HG03439 (cell line): ENCODE measurements at regions not wholly inside any gene's neighbourhood (a gene's known extent, or its start where the extent isn't known, plus 50 kb on each side); places are given as distances from the start of the nearest gene placed in this dataset.

Source experiments
- ATAC-seq: cut with Tn5 transposase; IDR thresholded peaks from one replicate; pipeline ENCODE4 v1.9.1; 2021; ENCODE audit warnings: mild to moderate bottlenecking, moderate library complexity; ENCODE audit not compliant: unreplicated experiment

DNA sequence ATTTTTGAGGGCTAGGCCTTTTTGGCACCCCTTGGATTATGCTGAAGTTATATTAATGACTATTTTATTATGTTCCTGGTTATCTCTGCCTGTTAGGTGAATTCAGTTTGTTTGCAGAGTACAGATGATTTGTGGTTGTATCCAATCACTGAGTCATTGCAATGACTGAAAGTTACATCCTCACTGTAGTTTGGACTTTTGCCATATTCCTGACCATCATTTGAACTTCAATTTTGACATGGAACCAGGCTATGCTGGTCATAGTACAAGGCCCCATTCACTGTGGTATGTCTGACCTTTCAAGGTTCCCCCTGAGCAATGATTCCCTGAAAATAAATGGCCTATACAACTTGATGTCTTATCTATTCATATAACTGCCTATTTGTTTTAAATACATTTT, 621.0 kb downstream of the CCER1 start:
- no peak for ATAC-seq

DNA sequence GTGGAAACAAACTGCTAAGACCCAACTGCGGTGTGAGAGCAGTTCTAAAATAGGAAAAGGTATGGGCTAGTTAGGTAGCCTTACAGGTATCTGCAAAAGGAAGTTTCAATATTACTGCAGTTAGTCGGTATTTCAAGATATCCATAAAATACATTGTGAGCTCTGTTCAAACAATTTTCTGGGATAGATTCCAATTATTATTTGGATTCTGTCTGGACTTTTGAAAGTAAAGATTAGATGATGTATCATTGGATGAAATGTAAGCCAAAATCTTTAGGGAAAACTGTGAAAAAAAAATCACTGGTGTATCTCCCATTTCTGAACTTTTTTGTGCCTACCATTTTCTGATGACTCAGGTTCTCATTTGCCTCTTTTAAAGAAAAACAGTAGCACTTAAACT, 621.6 kb downstream of the CCER1 start:
- no peak for ATAC-seq

DNA sequence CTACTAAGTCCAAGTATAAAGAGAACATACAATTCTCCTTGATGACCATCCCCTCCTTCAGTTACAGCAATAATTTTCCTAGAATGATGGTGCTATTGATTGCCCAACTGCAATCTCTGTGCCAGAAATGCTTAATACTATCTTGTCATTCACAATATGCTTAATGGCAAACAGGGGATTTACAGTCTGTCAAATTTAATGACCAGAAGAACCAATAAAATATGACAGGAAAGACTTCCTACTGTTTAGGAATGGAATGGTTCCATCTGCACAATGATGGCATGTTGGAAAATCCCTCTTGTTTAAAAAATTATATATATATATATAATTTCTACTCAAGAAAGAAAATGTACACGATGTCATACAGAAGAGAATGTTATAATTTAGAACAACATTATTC, 623.2 kb downstream of the CCER1 start:
- ATAC-seq: no peak

GRCh38 chr12:90331262-90331661, 622.6 kb upstream of the ATP2B1 start:
- no peak for ATAC-seq

- no peak for ATAC-seq
Observed at GRCh38 chr12:90327793-90328743, 619.4 kb upstream of the ATP2B1 start.

DNA sequence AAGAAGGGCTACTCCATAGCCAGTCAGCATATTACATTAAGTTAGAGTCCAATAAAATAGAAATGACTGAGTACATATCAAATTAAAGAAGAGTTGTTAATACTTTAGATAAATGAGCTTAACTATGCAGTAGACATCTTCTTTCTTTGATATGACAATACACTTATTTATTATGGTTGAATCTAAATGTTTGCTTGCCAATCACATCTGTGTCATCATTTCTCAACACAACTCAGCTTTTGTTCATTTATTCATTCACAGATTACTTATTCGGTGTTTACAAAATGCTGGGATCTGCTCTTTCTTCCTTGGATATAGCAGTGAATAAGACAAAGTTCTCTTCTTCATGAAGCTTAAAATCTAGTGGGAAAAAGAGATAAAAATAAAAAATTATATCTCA, 614.6 kb upstream of the ATP2B1 start:
- no peak for ATAC-seq

GRCh38 chr12:90322006-90322405, 613.4 kb upstream of the ATP2B1 start:
- ATAC-seq: no peak

DNA sequence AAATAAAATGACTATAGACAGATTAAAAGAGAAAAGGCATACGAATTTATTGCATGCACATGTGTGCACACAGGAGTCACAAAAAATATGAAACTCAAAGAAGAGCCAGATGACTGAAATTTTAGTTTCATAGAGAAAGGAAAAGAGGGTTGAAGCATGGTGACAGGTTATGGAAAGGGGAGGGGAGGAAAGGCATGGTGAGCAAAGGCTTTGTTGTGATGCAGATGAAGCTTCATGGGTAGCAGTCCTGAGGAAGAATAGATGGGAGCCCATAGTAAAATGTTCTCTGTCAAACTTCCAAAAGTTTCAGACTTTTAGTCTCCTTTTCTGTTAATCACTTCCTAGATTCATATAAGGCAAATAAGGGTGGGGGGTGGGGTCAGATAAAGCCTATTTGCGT, 612.7 kb upstream of the ATP2B1 start:
- ATAC-seq: no peak

DNA sequence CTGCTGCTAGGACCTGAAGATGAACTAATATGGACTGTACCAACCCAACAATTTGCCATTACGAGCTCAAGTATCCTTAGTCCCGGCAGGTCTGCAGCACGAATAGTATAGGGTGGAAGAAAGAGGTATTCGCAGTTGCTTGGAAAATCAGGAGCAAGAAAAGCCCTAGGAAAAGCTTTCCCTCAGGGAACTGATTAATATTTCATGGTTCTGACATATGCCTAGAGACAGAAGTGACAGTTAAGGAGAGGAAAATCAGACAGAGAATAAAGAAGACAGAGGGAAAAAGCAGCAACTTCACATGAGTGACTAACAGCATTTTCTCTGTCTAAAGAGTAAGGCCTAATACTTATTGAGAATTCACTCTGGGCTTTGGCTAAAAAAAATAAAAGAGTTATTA, 602.9 kb upstream of the ATP2B1 start:
- no peak for ATAC-seq

DNA sequence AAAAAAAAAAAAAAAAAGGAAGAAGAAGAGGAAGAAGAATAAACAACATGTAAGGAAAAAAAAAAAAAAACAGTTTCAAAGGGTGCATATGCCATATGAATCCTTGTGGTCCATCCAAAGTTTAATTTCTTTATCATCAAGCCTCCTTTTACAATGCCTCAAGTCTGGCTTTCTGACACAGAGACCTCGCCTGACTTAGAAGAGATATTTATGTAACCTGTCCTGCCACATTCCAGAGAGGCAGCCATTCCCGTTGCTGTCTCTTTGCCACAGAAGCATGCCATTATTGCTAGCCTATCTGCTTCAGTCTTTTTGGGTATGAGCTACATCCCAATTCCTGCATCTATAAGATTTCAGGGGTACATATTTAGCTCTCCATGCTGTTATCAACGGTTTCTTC, 596.7 kb upstream of the ATP2B1 start:
- no peak for ATAC-seq

DNA sequence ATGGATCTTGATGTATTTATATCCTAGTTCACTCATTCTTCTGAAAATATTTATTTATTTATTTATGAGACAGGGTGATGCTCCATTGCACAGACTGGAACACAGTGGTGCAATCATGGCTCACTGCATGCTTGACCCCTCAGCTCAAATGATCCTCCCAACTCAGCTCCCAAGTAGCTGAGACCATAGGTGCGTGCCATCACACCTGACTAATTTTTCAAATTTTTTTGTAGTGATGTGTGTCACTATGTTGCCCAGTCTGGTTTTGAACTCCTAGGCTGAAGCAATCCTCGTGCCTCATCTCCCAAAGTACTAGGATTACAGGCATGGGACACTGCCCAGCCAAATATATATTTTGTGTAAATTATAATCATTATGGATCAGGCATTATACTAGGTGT, 595.6 kb upstream of the ATP2B1 start:
- no peak for ATAC-seq

GRCh38 chr12:90303771-90304170, 595.1 kb upstream of the ATP2B1 start:
- ATAC-seq: no peak

DNA sequence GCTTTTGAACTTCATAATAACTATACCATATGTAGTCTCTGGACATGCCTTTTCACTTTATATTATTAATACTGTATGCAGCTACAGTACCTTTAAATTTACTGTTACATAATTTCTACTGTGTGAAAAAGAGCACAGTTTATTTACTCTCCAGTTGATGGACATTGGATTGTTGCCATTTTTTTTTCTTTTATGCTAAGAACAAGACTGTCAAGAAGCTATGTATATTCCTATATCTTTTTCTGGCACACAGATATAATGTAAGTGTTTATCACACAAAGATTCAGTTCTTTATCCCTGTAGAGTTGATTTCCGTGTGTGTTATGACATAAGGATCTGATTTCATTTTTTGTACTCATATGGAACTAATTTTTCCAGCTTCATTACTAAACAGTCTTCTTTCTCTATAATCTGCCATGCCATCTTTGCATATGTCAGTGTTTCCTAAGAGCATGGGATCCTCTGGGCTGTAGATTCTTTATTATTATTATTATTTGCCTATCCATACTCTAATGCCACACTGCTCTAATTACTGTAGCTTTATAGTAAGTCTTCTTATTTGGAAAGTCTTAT, 593.0 kb upstream of the ATP2B1 start:
- no peak for ATAC-seq

GRCh38 chr12:90301095-90301494, 592.5 kb upstream of the ATP2B1 start:
- ATAC-seq: no peak

DNA sequence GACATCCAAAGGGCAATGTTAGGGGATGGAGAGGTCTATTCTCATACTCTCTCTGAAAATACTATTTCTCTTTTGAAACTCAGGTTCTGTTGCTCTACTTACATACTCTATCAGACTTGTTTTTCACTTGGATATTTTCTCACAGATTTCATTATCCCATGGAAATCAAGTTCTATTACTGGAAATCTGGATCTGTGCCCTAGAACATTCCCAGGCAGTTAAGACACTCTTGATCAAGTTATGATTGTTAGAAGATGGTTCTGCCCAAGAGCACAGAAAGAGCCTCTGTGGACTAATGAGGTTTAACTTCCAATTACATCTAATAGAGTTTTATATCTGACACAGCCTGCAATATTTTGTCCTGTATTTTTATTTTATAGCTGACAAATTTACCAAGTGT, 591.0 kb upstream of the ATP2B1 start:
- ATAC-seq: no peak

DNA sequence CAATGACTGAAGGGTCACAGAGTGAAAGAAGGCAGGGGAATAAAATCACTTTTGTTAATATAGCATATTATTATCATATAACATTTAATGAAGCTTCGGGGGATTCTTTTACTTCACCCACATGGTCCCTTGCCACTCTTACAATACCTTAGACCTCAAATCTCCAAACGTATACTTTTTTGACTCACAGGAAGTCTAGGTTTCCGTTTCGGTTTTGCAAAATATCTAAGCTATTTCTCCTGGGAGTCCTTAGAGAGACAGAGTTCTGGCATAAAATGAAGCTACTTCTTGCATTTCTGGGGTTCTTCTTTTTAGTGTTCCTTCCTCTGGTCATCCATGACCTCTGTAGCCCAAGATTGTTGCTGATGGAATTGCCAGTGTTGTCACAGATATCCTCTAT, 590.5 kb upstream of the ATP2B1 start:
- ATAC-seq: peak; percentile 94

DNA sequence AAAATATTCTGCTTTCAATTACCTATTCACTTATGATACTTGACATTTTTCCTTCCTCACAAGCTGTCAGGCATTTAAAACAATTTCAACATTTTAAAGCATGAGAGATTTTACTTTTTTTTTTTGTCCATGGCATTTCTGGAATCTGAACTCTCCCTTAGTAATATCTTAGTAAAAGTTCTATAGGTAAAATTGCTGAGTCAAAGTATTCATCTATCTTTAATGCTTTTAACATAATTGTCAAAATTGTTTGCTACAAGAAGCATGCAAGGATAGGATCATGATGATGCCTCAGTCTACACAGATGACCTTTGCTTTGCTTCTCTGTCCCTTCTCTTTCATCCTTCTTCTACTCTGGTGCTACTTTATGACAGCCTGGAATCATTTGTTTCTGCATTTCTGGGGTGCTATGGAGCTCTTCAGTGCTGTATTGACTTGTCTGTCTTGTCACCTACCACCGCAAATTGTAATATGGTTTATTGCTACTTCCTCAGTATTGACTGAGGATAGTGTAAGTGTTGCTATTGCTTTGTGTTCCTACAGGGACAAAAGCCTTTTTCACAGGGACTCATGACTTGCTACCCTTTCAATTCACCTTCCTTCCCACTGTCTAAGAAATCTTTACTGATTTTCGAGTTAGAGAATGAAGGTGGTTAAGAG, 589.8 kb upstream of the ATP2B1 start:
- ATAC-seq: no peak

DNA sequence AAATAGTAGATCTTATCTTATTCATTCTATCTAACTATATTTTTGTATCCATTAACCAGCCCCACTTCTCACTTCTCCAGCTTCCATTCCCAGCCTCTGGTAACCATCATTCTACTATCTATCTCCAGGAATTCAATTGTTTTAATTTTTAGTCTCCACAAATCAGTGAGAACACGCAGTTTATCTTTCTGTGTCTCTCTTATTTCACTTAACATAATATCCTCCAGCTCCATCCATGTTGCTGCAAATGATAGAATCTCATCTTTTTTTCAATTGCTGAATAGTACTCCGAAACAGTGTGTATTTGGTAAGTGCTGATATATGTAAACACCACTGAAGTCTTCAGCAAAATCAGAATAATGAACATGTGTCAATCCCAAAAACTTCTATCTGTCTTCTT, 587.2 kb upstream of the ATP2B1 start:
- ATAC-seq: no peak

DNA sequence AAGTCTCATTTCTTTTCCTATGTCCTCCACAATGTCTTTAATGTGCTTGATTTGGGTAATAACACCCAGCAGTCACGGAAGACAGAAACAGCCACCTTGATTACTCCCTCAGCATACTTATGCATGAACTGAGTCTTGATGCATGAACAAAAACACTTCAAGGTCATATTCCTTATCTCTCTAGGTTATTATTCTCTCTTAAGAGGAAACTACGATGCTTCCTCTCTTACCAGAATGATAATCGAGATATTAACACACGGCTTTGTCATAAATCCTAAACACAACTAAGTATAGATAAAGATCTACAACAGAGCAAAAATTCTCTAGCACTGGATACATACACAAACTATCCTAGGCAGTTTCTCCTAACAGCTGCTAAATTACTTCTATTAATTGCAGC, 583.5 kb upstream of the ATP2B1 start:
- no peak for ATAC-seq

DNA sequence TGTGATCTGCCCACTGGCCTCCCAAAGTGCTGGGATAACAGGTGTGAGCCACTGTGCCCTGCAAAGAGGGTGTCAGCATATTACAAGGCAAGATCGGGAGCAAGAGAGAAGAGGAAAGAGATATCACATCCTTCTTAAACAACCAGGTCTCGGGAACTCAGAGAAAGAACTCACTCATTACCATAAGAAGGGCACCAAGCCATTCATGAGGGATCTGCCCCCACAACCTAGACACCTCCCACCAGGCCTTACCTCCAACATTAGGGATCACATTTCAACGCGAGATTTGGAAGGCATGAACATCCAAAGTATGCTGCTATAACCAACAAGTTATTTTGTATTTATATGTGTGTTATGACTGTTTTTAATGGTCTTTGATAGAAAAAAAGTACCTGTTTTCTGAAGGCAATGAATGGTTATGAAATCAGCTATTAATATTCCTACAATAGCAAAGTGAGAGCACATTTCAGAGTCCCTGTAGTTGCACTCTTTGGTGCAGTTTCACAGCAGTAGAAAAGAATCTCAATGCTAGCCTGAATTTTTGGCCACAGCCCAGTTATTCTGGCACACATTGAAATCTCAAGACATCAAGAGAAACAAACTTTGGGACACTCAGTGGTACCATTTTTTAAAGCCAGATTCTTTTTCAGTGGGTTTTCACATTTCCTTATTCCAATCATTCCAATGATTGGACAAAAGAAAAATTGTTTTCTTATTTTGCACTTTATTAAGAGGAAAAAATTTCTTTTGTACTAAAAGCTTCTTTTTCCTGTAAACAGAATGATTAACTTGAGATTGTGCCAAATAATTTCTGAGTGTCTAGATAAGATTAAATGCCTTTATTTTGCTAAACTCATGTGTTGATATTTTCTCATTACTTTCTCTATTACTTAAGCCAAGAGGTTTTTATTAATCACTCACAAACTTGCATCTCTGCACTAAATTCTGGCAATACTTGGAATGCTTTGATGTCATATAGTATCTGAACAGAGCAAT, 582.6 kb upstream of the ATP2B1 start:
- ATAC-seq: no peak

DNA sequence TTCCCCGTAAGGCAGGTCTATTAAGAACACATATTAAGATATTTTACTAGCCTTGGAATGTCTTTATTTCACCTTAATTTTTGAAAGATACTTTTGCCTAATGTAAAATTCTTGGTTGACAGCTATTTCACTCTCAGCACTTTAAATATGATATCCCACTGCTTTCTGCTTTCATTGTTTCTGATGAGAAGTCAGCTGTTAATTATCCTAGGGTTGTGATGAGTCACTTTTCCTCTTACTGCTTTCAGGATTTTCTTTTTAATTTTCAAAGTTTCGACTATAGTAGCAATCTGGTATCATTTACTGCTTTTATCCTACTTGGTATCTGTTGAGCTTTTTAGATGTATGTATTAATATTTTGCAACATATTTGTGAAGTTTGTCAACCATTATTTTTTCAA, 578.9 kb upstream of the ATP2B1 start:
- no peak for ATAC-seq
